Thyroid gland (tissue), 4 donors: ENCODE measurements at regions not wholly inside any gene's neighbourhood (a gene's known extent, or its start where the extent isn't known, plus 50 kb on each side); places are given as distances from the start of the nearest gene placed in this dataset.

ENCODE experiments used
- CTCF ChIP-seq, 6 experiments: fragments of 200-600 bp in 3 of 6; fragments of 450-650 bp in 3 of 6; sonication (generic) in 3 of 6; IDR thresholded peaks; one replicate each; pipeline ENCODE4 v1.5.1; 2016 to 2019; ENCODE audit warnings: antibody characterized with exemption in 6 of 6, mild to moderate bottlenecking in 2 of 6, inconsistent platforms in 1 of 6, moderate library complexity in 1 of 6
- POLR2A ChIP-seq, 2 donors: fragments of 450-650 bp; IDR thresholded peaks; one replicate each; pipeline ENCODE4 v1.6.1; 2017; ENCODE audit warnings: antibody characterized with exemption in 2 of 2, mild to moderate bottlenecking in 2 of 2, moderate library complexity in 1 of 2

- no peak for TF ChIP-seq POLR2A (IDR thresholded peaks at IDR 0.05)
- no peak for TF ChIP-seq CTCF (IDR thresholded peaks at IDR 0.05)
Measured at GRCh38 chr12:62082448-62082847, 177.8 kb upstream of the USP15 start.
